Transverse colon (tissue), 4 donors: ENCODE measurements at regions not wholly inside any gene's neighbourhood (a gene's known extent, or its start where the extent isn't known, plus 50 kb on each side); places are given as distances from the start of the nearest gene placed in this dataset.

ENCODE experiments used
- CTCF ChIP-seq, 5 experiments: fragments of 200-600 bp in 3 of 5; fragments of 450-650 bp in 2 of 5; sonication (generic) in 3 of 5; IDR thresholded peaks; 1 replicate in 2 of 5; 2 replicates in 3 of 5; pipeline ENCODE4 v1.5.1; 2016 to 2017; ENCODE audit warnings: antibody characterized with exemption in 5 of 5, inconsistent platforms in 3 of 5, mild to moderate bottlenecking in 2 of 5, moderate library complexity in 1 of 5
- POLR2A ChIP-seq: fragments of 450-650 bp; IDR thresholded peaks from one replicate; pipeline ENCODE4 v1.6.1; 2016; ENCODE audit warnings: antibody characterized with exemption, mild to moderate bottlenecking, moderate library complexity
- POLR2AphosphoS5 ChIP-seq, 3 donors: sonication (generic); formaldehyde crosslinking; IDR thresholded peaks; one replicate each; pipeline ENCODE4 v1.6.1; 2016; ENCODE audit warnings: antibody characterized with exemption in 3 of 3

- no peak for TF ChIP-seq POLR2A
- TF ChIP-seq POLR2AphosphoS5 (IDR thresholded peaks at IDR 0.05), result no peak
- TF ChIP-seq CTCF (IDR thresholded peaks at IDR 0.05), result no peak
These were observed 2083.5 kb upstream of the C9orf72 start for GRCh38 chr9:29656641-29657406.
